AG04449 (cell line): ENCODE measurements at regions not wholly inside any gene's neighbourhood (a gene's known extent, or its start where the extent isn't known, plus 50 kb on each side); places are given as distances from the start of the nearest gene placed in this dataset.
"Not testable (repeated sequence)": the region's sequence is repeated elsewhere in the genome, so short reads cannot be mapped to it uniquely, and the experiment has no call there.

Experiments
- CTCF ChIA-PET: fragments of 350-600 bp; formaldehyde crosslinking; extraction: SDS; loops from one replicate; lab custom pipeline; 2021; ENCODE audit warnings: antibody characterized with exemption; lab: Yijun Ruan, JAX
- POLR2A ChIA-PET: fragments of 400-600, 350-600 bp; formaldehyde crosslinking; extraction: SDS; loops from one replicate; lab custom pipeline; 2020; ENCODE audit warnings: antibody characterized with exemption, inconsistent platforms; lab: Yijun Ruan, JAX
- DNase-seq: peaks from one replicate; pipeline ENCODE4 v3.0.0-alpha.2; 2010; ENCODE audit warnings: low read depth, low spot score
- H3K4me3 ChIP-seq: 2 replicates; pipeline ENCODE4 v1.5.1; 2011; ENCODE audit warnings: low read depth, mild to moderate bottlenecking, control low read depth, low read length
- TF ChIP-seq, protein P1 (sequence below): IDR thresholded peaks from one replicate; pipeline ENCODE4 v1.5.1; 2011; ENCODE audit warnings: mild to moderate bottlenecking, moderate library complexity, low read length, control low read depth, inconsistent platforms; ENCODE audit not compliant: insufficient read depth; ENCODE audit errors: missing control alignments

DNA sequence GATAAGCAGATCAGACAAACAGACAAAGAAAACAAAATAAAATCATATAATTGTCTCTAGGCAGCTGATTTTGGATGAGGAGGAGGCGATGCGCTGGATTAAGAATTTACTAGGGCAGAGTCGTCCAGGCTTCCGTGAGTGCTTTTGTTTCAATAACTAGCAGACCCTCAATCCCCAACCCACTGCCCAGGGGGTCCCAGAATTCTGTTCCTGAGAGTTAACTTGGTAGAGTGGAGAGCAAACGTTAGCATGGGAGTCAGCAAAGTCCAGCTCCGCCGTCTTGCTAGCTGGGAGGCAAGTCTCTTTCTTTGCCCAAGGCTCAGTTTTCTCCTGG lies 95.5 kb upstream of the TBX5 start:
- POLR2A ChIA-PET, result no interaction called here
- DNase-seq, result no peak
- TF ChIP-seq, protein P1, sequence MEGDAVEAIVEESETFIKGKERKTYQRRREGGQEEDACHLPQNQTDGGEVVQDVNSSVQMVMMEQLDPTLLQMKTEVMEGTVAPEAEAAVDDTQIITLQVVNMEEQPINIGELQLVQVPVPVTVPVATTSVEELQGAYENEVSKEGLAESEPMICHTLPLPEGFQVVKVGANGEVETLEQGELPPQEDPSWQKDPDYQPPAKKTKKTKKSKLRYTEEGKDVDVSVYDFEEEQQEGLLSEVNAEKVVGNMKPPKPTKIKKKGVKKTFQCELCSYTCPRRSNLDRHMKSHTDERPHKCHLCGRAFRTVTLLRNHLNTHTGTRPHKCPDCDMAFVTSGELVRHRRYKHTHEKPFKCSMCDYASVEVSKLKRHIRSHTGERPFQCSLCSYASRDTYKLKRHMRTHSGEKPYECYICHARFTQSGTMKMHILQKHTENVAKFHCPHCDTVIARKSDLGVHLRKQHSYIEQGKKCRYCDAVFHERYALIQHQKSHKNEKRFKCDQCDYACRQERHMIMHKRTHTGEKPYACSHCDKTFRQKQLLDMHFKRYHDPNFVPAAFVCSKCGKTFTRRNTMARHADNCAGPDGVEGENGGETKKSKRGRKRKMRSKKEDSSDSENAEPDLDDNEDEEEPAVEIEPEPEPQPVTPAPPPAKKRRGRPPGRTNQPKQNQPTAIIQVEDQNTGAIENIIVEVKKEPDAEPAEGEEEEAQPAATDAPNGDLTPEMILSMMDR, result no peak
- CTCF ChIA-PET, result interaction anchor here (0.6 to 1.8 kb wide), 2 partner anchors 521 to 1368 kb away, joined by 3 to 4 read pairs; no protein-coding TSS in a partner anchor
- H3K4me3 ChIP-seq, result no peak overlapping the region

DNA sequence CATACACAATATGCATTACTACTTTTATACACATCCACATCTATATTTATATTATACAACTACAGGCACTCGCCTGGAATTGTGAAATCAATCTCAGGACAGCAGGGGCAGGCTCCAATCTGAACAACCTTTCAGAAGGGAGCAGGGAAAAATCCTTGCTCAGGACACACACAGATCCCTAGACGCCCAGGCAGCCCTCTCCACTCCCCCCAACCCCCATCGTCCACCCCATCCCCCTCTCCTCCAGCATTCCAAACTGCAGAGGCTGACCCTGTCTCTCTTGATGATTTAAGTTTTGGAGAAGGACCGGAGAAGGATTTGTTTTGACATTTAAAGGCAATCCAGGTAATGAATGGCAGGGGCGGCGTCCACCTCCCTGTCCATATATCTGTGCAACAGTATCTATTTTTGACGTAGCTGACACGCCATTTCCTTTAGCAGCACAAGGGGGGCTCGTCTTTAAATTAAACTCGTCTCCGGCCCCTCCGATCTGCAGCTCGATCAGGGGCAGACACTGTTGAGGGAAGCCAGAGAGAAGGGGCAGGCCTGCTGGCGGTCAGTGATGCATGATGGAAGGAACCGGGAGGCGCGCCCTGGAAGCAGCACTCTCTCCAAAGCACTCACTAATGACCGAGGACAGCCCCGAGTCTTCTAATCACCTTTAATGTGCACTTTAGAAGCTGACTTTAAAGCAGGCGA lies 95.0 kb upstream of the TBX5 start:
- TF ChIP-seq, protein P1, result no peak
- no peak overlapping the region for H3K4me3 ChIP-seq
- no peak for DNase-seq
- CTCF ChIA-PET, result interaction anchor here (0.6 to 4.3 kb wide), 4 partner anchors 7 to 1369 kb away, joined by 3 to 16 read pairs (median 4); no protein-coding TSS in a partner anchor
- POLR2A ChIA-PET, result no interaction called here

DNA sequence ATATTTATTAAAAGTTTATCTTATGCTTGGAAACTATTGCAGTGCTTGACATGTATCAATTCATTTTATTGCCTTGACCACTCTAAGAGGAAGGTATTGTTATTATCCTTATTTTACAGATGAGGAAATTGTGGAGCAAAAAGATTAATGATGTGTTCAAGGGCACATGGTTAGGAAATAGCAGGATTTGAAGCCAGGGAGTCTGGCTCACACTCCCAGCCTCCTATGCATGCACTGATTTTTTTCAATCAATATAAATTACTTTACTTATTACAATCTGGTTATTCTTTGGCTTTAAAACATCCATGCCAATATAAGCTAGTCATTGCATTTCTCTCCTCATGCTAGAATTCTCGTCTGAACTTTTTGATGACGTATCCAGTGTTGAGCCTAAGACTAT lies 94.2 kb upstream of the TBX5 start:
- no peak for DNase-seq
- H3K4me3 ChIP-seq, result no peak overlapping the region
- ChIA-PET POLR2A (no interaction called here), CTCF (interaction anchor here (0.9 to 4.3 kb wide), 2 partner anchors 8 to 519 kb away, joined by 3 to 16 read pairs; no protein-coding TSS in a partner anchor)
- TF ChIP-seq, protein P1, result no peak

DNA sequence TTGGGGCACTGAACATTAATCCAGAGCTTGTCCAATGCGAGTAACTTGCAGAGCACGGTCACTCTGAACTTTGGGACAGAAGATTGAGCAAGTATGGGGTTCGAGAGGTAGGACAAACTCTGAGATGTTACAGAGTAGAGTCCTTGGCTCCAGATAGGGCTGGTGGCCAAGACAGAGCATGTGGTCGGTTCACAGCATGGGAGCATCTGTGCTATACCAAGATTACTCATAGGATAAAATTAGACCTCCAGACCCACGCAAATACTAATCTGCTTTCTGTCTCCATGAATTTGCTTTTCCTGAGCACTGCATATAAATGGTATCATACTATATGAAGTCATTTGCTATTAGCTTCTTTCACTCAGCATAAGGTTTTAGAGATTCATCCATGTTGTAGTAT lies 93.4 kb upstream of the TBX5 start:
- CTCF ChIA-PET, result interaction anchor here (0.6 to 4.3 kb wide), 2 partner anchors 9 to 10 kb away, joined by 3 to 16 read pairs; no protein-coding TSS in a partner anchor

DNA sequence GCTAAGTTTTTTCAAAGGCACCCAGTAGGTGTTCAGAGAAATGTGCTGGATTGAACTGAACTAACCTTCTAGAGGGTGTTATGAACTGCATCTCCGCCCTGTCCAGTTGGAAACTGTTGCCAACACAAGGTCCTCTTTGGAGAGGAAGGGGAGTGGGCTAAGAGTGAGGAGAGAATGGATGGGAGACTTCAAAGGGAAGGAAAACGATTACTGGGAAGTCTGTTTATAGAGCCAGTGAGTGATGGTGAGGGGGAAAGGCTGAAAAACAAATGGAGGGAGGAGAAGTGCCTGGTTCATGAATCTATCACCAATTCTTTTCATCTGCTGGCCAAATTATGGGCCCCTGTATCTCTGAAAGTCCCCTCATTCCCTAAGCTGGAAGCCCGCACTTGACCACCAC lies 86.0 kb upstream of the TBX5 start:
- ChIA-PET CTCF (interaction anchor here (1.2 kb wide), 1 partner anchor 511 kb away, joined by 3 read pairs; no protein-coding TSS in a partner anchor), POLR2A (no interaction called here)
- H3K4me3 ChIP-seq, result no peak overlapping the region
- TF ChIP-seq, protein P1, result no peak
- DNase-seq, result no peak

More for the DNA sequence above, 93.4 kb upstream of the TBX5 start:
- TF ChIP-seq, protein P1, result no peak
- POLR2A ChIA-PET, result no interaction called here
- H3K4me3 ChIP-seq, result no peak overlapping the region
- DNase-seq, result no peak

DNA sequence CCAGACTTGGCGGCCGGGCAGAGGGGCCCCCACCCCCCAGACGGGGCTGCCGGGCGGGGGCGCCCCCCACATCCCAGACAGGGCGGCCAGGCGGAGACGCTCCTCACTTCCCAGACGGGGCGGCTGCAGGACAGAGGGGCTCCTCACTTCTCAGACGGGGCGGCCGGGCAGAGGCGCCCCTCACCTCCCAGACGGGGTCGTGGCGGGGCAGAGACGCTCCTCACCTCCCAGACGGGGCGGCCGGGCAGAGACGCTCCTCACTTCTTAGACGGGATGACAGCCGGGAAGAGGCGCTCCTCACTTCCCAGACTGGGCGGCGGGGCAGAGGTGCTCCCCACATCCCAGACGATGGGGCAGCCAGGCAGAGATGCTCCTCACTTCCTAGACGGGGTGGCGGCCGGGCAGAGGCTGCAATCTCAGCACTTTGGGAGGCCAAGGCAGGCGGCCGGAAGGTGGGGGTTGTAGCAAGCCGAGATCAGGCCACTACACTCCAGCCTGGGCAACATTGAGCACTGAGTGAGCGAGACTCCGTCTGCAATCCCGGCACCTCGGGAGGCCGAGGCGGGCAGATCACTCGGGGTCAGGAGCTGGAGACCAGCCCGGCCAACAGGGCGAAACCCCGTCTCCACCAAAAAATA lies 79.0 kb upstream of the TBX5 start:
- CTCF ChIA-PET, DNase-seq, POLR2A ChIA-PET, H3K4me3 ChIP-seq: not testable (repeated sequence)
